ENCODE measurements at regions not wholly inside any gene's neighbourhood (a gene's known extent, or its start where the extent isn't known, plus 50 kb on each side); places are given as distances from the start of the nearest gene placed in this dataset.

GRCh38 chr13:20350382-20350763, 118.3 kb upstream of the GJB6 start:
- H3K56ac ChIP-seq (ENCODE audit: insufficient read length, low read depth, low read length) = no peak overlapping the region
- Mint-ChIP-seq H3K4me3 (no peak overlapping the region), H3K4me1 (peaks cover 14 to 19% of the 10 kb centered on the region in 2 experiments), H3K9me3 (peaks cover 0 to 4% of the 10 kb centered on the region in 2 experiments; a peak in 2 of 5 replicates), H3K27me3 (ENCODE audit: low read depth) (peaks cover 9% of the 10 kb centered on the region), H3K27ac (no peak overlapping the region), H3K36me3 (ENCODE audit: insufficient read depth in 1 of 3, low read depth in 3 of 3) (no peaks in the 10 kb centered on the region)
- H3K23me2 ChIP-seq (ENCODE audit: insufficient read length, low read depth, low read length, poor library complexity, severe bottlenecking) = no peaks in the 10 kb centered on the region
- no peak overlapping the region for H3K9ac ChIP-seq (ENCODE audit: extremely low read depth, insufficient read length, low read length)
- H3K79me2 ChIP-seq (ENCODE audit: insufficient read depth, low read length) = no peaks in the 10 kb centered on the region
- no peak overlapping the region for H2BK120ac ChIP-seq (ENCODE audit: low read depth, low read length, poor library complexity, severe bottlenecking)
- H3K4me2 ChIP-seq (ENCODE audit: insufficient read depth, insufficient read length, low read length) = no peak overlapping the region
- H2BK5ac ChIP-seq (ENCODE audit: insufficient read length, low read length) = no peak overlapping the region
- no peak overlapping the region for H3K27ac ChIP-seq (ENCODE audit: insufficient read length, low read depth, low read length)
- no CpG with 5 or more reads among the region's 3 CpGs for WGBS (ENCODE audit: extremely low coverage, insufficient read length, low lambda C conversion rate)
- no peaks in the 10 kb centered on the region for H3K79me1 ChIP-seq (ENCODE audit: insufficient read depth, low read depth, low read length, poor library complexity, severe bottlenecking)
- H3K27me3 ChIP-seq (ENCODE audit: insufficient read depth, low read length) = no peaks in the 10 kb centered on the region
- H2BK15ac ChIP-seq (ENCODE audit: low read depth, low read length) = no peak overlapping the region
- H2AFZ ChIP-seq (ENCODE audit: low read length) = no peak overlapping the region
- no peak overlapping the region for H4K5ac ChIP-seq (ENCODE audit: insufficient read length, low read depth, low read length)
- H3K23ac ChIP-seq (ENCODE audit: insufficient read length, low read depth, low read length) = no peak overlapping the region
- no peak overlapping the region for H2BK20ac ChIP-seq (ENCODE audit: low read depth, low read length, poor library complexity, severe bottlenecking)
- H4K8ac ChIP-seq (replicated peaks; ENCODE audit: insufficient read length, low read depth, low read length) = no peak overlapping the region
- no peaks in the 10 kb centered on the region for H3K4me1 ChIP-seq (ENCODE audit: insufficient read depth, low read length)
- no peaks in the 10 kb centered on the region for H3K9me3 ChIP-seq (ENCODE audit: control insufficient read depth, low read depth, low read length)
- H4K91ac ChIP-seq (ENCODE audit: insufficient read length, low read depth, low read length) = no peak overlapping the region
- H3K14ac ChIP-seq (ENCODE audit: insufficient read depth, low read length) = no peak overlapping the region
- H2BK12ac ChIP-seq (ENCODE audit: insufficient read length, low read depth, low read length) = no peak overlapping the region
- no peak overlapping the region for H2AK5ac ChIP-seq (ENCODE audit: insufficient read length, low read length)
- no peak overlapping the region for H3K4ac ChIP-seq (ENCODE audit: low read depth, low read length)
- H3K18ac ChIP-seq (ENCODE audit: insufficient read length, low read depth, low read length) = no peak overlapping the region
- H3T11ph ChIP-seq (ENCODE audit: low read length) = no peak overlapping the region
- no peaks in the 10 kb centered on the region for H4K20me1 ChIP-seq (ENCODE audit: control insufficient read depth, insufficient read depth, insufficient read length)
- TF ChIP-seq CTCF (conservative IDR thresholded peaks at IDR 0.05) = no peak
- DNase-seq = no peak
